ENCODE measurements at regions not wholly inside any gene's neighbourhood (a gene's known extent, or its start where the extent isn't known, plus 50 kb on each side); places are given as distances from the start of the nearest gene placed in this dataset.

- Histone ChIP-seq H3K27ac (peak overlapping the region in 2 of 4 donors; percentile 56 to 72), H3K27me3 (no peaks in the 10 kb centered on the region), H3K9me3 (no peaks in the 10 kb centered on the region), H3K4me1 (peaks cover 0 to 44% (median 12%) of the 10 kb centered on the region in 3 donors), H3K4me3 (no peak overlapping the region), H3K36me3 (no peaks in the 10 kb centered on the region)
- WGBS, 2 donors = 19 to 32% methylated on average over 4 of the region's 4 CpGs
- TF ChIP-seq CTCF (IDR thresholded peaks at IDR 0.05) = no peak
- no peak for TF ChIP-seq POLR2A (IDR thresholded peaks at IDR 0.05)
- intact Hi-C loops (cut with DNase I) = no loop called here
- no peak for DNase-seq
Measured at GRCh38 chr12:24500421-24500820, 448.5 kb downstream of the BCAT1 start.

- 71 to 76% methylated on average over 8 of the region's 8 CpGs for WGBS, 2 donors
- intact Hi-C loops (cut with DNase I) = no loop called here
Measured at GRCh38 chr12:24499151-24500146, 449.5 kb downstream of the BCAT1 start.

DNA sequence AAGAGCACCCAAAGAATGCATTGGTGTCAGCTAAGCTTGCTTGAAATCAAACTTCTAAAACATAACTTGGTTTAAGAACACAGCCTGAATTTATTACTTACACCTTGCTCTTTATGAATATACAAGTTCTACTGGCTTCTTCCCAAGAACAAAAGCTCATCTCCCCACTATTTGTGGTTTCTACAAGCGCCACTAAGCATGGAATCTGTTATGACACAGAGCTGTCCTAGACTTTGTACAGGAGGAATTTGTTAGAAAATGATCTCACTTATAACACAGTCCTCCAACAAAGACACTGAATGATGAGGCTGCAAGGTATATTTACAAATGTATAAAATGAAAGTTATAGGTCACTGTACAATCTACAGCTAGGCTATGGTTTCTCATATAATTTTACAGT, 452.1 kb downstream of the BCAT1 start:
- Histone ChIP-seq H3K36me3 (no peaks in the 10 kb centered on the region), H3K4me1 (peaks cover 0 to 45% (median 12%) of the 10 kb centered on the region in 3 donors), H3K9me3 (no peaks in the 10 kb centered on the region), H3K4me3 (peak overlapping the region in 1 of 4 donors; percentile 1), H3K27me3 (no peaks in the 10 kb centered on the region), H3K27ac (peak overlapping the region in 1 of 4 donors; percentile 52)
- TF ChIP-seq CTCF (IDR thresholded peaks at IDR 0.05) (no peak), POLR2A (IDR thresholded peaks at IDR 0.05) (no peak)
- WGBS, 2 donors = 19 to 36% methylated on average over 1 of the region's 1 CpG
- intact Hi-C loops (cut with DNase I) = no loop called here
- DNase-seq = no peak

More at GRCh38 chr12:24499151-24500146, 449.5 kb downstream of the BCAT1 start:
- peaks cover 0 to 45% (median 12%) of the 10 kb centered on the region in 3 donors for H3K4me1 ChIP-seq
- no peak overlapping the region for H3K4me3 ChIP-seq
- H3K9me3 ChIP-seq = no peaks in the 10 kb centered on the region
- H3K27ac ChIP-seq = peak overlapping the region in 3 of 4 donors; percentile 56 to 72 (median 65)
- no peaks in the 10 kb centered on the region for H3K27me3 ChIP-seq
- DNase-seq = no peak
- H3K36me3 ChIP-seq = no peaks in the 10 kb centered on the region
- TF ChIP-seq CTCF (IDR thresholded peaks at IDR 0.05) (no peak), POLR2A (IDR thresholded peaks at IDR 0.05) (no peak)

- Histone ChIP-seq H3K36me3 (no peaks in the 10 kb centered on the region), H3K4me3 (no peak overlapping the region), H3K27me3 (no peaks in the 10 kb centered on the region), H3K4me1 (peaks cover 0 to 39% (median 16%) of the 10 kb centered on the region in 3 donors), H3K27ac (no peak overlapping the region), H3K9me3 (no peaks in the 10 kb centered on the region)
- no peak for TF ChIP-seq POLR2A (IDR thresholded peaks at IDR 0.05)
- no peak for TF ChIP-seq CTCF (IDR thresholded peaks at IDR 0.05)
- 79 to 81% methylated on average over 2 of the region's 2 CpGs for whole genome bisulfite sequencing, 2 donors
- DNase-seq = no peak
- intact Hi-C loops (cut with DNase I) = no loop called here
Measured at GRCh38 chr12:24494401-24494800, 454.5 kb downstream of the BCAT1 start.

- no peak for DNase-seq
- Histone ChIP-seq H3K4me3 (no peak overlapping the region), H3K9me3 (no peaks in the 10 kb centered on the region), H3K36me3 (no peaks in the 10 kb centered on the region), H3K27ac (no peak overlapping the region), H3K4me1 (peaks cover 0 to 50% (median 14%) of the 10 kb centered on the region in 3 donors), H3K27me3 (no peaks in the 10 kb centered on the region)
- WGBS, 2 donors = 63 to 75% methylated on average over 2 of the region's 2 CpGs
- TF ChIP-seq POLR2A (IDR thresholded peaks at IDR 0.05) (no peak), CTCF (IDR thresholded peaks at IDR 0.05) (no peak)
- intact Hi-C loops (cut with DNase I) = no loop called here
Measured at GRCh38 chr12:24491968-24492367, 456.9 kb downstream of the BCAT1 start.
